Tibial artery (tissue), 4 donors: ENCODE measurements at regions not wholly inside any gene's neighbourhood (a gene's known extent, or its start where the extent isn't known, plus 50 kb on each side); places are given as distances from the start of the nearest gene placed in this dataset.

Source experiments
- DNase-seq, 2 donors: peaks; one replicate each; pipeline ENCODE4 v3.0.0-alpha.2; 2019
- H3K27ac ChIP-seq, 2 donors: fragments of 200-600 bp; sonication (generic) in 1 of 2; 1 replicate in 1 of 2; 2 replicates in 1 of 2; pipeline ENCODE4 v1.5.1; 2018 to 2019; ENCODE audit warnings: mild to moderate bottlenecking in 1 of 2
- H3K27me3 ChIP-seq, 2 donors: fragments of 200-600 bp; sonication (generic) in 1 of 2; one replicate each; pipeline versions ENCODE4 v1.5.1 to v1.6.0; 2016 to 2019
- H3K36me3 ChIP-seq, 3 donors: fragments of 200-600 bp; sonication (generic) in 2 of 3; one replicate each; pipeline ENCODE4 v1.5.1; 2016 to 2019; ENCODE audit warnings: mild to moderate bottlenecking in 2 of 3
- H3K4me1 ChIP-seq, 4 donors: fragments of 200-600 bp; sonication (generic) in 2 of 4; 1 replicate in 3 of 4; 2 replicates in 1 of 4; pipeline ENCODE4 v1.5.1; 2016 to 2019
- H3K4me3 ChIP-seq, 2 donors: fragments of 200-600 bp; sonication (generic) in 1 of 2; 1 replicate in 1 of 2; 2 replicates in 1 of 2; pipeline ENCODE4 v1.5.1; 2018 to 2019; ENCODE audit warnings: mild to moderate bottlenecking in 2 of 2
- H3K9me3 ChIP-seq, 3 donors: fragments of 200-600 bp; sonication (generic) in 1 of 3; one replicate each; pipeline ENCODE4 v1.5.1; 2016 to 2019
- CTCF ChIP-seq, 2 experiments: fragments of 200-600 bp in 1 of 2; fragments of 450-650 bp in 1 of 2; IDR thresholded peaks; one replicate each; pipeline ENCODE4 v1.5.1; 2017 to 2019; ENCODE audit warnings: antibody characterized with exemption in 2 of 2, mild to moderate bottlenecking in 1 of 2, moderate library complexity in 1 of 2
- intact Hi-C: fragments of 100-400 bp; cut with DNase I; formaldehyde crosslinking; loops from one replicate; pipeline ENCODE4 v1.15.0; 2023; ENCODE audit warnings: low total_unique reads

GRCh38 chr18:64254399-64255093, 105.7 kb upstream of the LINC00305 start:
- Histone ChIP-seq H3K27me3 (no peaks in the 10 kb centered on the region), H3K27ac (no peak overlapping the region), H3K4me3 (no peak overlapping the region), H3K4me1 (no peaks in the 10 kb centered on the region), H3K9me3 (no peaks in the 10 kb centered on the region), H3K36me3 (no peaks in the 10 kb centered on the region)
- no peak for DNase-seq
- intact Hi-C loops = no loop called here
- no peak for TF ChIP-seq CTCF (IDR thresholded peaks at IDR 0.05)

DNA sequence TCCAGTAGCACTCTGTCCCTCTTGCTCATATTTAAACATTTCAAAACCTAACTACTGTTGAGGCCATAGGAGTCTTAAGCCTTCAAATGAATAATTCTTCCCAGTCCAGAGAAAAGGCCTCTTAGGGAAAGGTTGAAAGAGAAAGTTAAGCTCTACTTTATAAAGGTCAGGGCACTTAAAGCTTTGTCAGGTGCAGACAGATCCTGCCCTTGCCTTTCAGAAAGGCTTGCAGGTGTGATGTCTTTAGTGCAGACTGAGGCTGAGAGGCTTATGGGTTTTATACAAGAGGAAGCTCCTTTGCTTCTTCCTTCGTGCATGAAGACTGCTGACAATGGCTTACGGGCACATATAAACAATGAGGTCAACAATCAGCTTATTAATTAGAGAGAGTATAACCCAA, 105.0 kb upstream of the LINC00305 start:
- no peak overlapping the region for H3K4me3 ChIP-seq
- no peak overlapping the region for H3K27ac ChIP-seq
- no peak for DNase-seq
- intact Hi-C loops = no loop called here
- no peak for TF ChIP-seq CTCF (IDR thresholded peaks at IDR 0.05)
- no peaks in the 10 kb centered on the region for H3K9me3 ChIP-seq
- H3K4me1 ChIP-seq = no peaks in the 10 kb centered on the region
- no peaks in the 10 kb centered on the region for H3K36me3 ChIP-seq
- no peaks in the 10 kb centered on the region for H3K27me3 ChIP-seq

DNA sequence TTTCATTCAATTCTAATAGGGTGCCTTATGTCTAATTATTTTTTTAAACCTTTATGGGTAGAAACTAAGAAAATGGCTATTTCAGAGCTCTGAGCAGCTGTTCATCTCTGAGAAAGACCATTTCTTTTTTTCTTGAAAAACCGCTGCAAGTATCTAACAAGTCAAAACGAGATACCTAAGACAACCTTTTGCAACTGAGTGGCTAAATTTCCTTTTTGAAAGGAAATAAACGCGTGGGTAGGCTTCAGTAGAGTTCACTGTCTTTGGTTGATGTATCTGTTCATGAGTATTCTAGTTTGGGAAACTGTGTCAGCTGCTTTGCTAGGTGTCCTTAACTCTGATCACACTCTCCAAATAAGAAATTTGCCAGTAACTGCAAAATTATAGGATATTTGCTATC, 104.3 kb upstream of the LINC00305 start:
- Histone ChIP-seq H3K36me3 (no peaks in the 10 kb centered on the region), H3K27me3 (no peaks in the 10 kb centered on the region), H3K4me1 (no peaks in the 10 kb centered on the region), H3K27ac (no peak overlapping the region), H3K9me3 (no peaks in the 10 kb centered on the region), H3K4me3 (no peak overlapping the region)
- no peak for TF ChIP-seq CTCF (IDR thresholded peaks at IDR 0.05)
- intact Hi-C loops = no loop called here
- no peak for DNase-seq

DNA sequence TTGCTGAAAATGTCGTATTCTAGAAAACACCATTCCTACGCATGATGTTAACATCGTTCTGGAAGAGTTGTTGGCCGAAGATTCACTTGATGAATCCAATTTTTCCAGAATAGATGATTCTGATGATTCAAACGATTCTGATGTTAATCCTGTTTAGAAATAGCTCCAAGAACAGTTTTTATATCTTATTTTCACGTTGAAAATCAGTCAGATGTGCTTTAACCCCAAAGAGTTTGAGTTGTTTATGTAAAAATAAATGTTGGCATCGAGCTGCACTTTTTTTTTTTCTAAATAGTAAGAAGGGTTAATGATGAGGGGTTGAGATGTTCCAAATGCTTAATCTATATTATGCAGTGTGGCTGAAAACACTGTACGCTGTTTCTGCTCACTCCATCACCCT, 99.9 kb upstream of the LINC00305 start:
- no peak for TF ChIP-seq CTCF (IDR thresholded peaks at IDR 0.05)
- Histone ChIP-seq H3K4me3 (no peak overlapping the region), H3K4me1 (peaks cover 0 to 13% (median 3%) of the 10 kb centered on the region in 4 donors), H3K27ac (no peak overlapping the region), H3K36me3 (no peaks in the 10 kb centered on the region), H3K27me3 (no peaks in the 10 kb centered on the region), H3K9me3 (no peaks in the 10 kb centered on the region)
- no peak for DNase-seq
- intact Hi-C loops = no loop called here

DNA sequence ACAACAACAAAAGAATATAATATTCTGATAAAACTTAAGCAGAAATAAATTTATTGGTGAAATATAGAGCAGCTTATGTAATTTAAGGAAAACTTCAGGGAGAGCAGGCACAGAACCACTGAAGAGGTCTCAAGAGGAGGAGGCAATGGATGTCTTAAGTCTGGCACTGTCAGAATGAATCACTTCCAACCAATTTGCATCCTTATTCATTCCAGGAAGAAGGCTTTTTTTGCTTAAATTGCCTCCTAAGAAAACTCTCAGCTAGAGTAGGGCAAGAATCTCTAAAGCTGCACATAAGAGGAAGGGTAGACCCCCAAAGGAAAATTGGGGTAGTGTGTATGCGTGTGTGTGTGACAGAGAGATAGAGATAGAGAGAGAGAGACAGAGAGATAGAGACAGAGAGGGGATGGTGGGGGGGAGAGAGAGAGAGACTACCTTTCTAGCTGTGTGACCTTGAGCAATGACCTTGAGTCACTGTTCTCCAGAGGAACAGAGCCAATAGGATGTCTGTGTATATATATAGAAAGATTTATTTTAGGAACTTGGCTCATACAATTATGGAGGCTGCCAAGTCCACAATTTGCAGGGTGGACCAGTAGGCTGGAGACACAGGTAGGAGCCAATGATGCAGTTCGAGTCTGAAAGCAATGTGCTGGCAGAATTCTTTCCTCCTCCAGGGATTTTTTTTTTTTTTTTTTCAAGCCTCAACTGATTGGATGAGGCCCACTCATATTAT, 96.4 kb upstream of the LINC00305 start:
- no peak overlapping the region for H3K27ac ChIP-seq
- TF ChIP-seq CTCF (IDR thresholded peaks at IDR 0.05) = no peak
- no peaks in the 10 kb centered on the region for H3K9me3 ChIP-seq
- H3K27me3 ChIP-seq = no peaks in the 10 kb centered on the region
- peaks cover 0 to 13% (median 3%) of the 10 kb centered on the region in 4 donors for H3K4me1 ChIP-seq
- no peak for DNase-seq
- no peaks in the 10 kb centered on the region for H3K36me3 ChIP-seq
- intact Hi-C loops = no loop called here
- H3K4me3 ChIP-seq = no peak overlapping the region
